T-helper 1 cell treated with Interleukin-12 subunit alpha and Interleukin-12 subunit beta and Interleukin-4 antibody, amounts not matched to agents 30 μg/mL and 1 μg/mL, for 36 hours (primary cell): ENCODE measurements at regions not wholly inside any gene's neighbourhood (a gene's known extent, or its start where the extent isn't known, plus 50 kb on each side); places are given as distances from the start of the nearest gene placed in this dataset.
"Not testable (repeated sequence)": the region's sequence is repeated elsewhere in the genome, so short reads cannot be mapped to it uniquely, and the experiment has no call there.

Experiments
- H3K27ac Mint-ChIP-seq: one replicate; pipeline ENCODE4 v1.8.0; 2021; ENCODE audit warnings: mild to moderate bottlenecking, mixed read lengths
- H3K27me3 Mint-ChIP-seq: one replicate; pipeline ENCODE4 v1.8.0; 2021; ENCODE audit warnings: low read depth, mixed read lengths
- H3K36me3 Mint-ChIP-seq: one replicate; pipeline ENCODE4 v1.8.0; 2021; ENCODE audit warnings: low read depth, mixed read lengths
- H3K4me1 Mint-ChIP-seq: one replicate; pipeline ENCODE4 v1.8.0; 2021; ENCODE audit warnings: low read depth, mixed read lengths
- H3K4me3 Mint-ChIP-seq: one replicate; pipeline ENCODE4 v1.8.0; 2021; ENCODE audit warnings: mild to moderate bottlenecking, moderate library complexity, mixed read lengths
- H3K9me3 Mint-ChIP-seq: one replicate; pipeline ENCODE4 v1.8.0; 2021; ENCODE audit warnings: mixed read lengths

DNA sequence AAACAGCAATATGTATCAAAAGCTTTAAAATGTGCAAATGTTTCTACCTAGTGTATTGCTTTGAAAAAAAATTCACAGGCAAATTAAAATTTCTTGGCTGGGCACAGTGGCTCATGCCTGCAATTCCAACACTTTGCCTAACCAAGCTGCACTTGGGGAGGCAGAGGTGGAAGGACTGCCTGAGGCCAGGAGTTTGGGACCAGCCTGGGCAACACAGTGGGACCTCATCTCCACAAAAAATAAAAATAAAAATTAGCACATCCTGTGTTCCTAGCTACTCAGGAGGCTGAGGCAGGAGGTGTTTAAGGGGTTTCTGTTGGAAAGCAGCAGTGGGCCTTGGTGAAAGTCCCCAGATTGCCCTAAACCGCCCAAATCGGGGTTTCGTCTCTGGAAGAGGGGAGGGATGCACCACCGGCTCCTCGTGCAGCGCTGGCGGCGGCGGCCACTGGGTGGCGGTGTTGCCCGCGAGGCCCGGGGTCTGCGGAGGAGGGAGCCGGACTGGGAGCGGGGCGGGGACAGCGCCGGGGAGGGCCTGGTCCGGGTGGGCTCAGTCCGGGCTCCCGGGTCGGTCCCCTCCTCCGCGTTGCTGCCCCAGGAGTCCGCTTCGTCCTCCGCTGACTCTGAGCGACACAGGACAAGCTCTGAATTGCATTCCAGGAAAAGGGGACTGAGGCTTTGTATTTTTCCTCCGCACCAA lies 265.6 kb downstream of the AACS start:
- no peaks in the 10 kb centered on the region for H3K4me1 Mint-ChIP-seq
- no peak overlapping the region for H3K27ac Mint-ChIP-seq
- no peaks in the 10 kb centered on the region for H3K9me3 Mint-ChIP-seq
- H3K36me3 Mint-ChIP-seq: no peaks in the 10 kb centered on the region
- H3K4me3 Mint-ChIP-seq: no peak overlapping the region
- H3K27me3 Mint-ChIP-seq: peaks cover 21% of the 10 kb centered on the region

DNA sequence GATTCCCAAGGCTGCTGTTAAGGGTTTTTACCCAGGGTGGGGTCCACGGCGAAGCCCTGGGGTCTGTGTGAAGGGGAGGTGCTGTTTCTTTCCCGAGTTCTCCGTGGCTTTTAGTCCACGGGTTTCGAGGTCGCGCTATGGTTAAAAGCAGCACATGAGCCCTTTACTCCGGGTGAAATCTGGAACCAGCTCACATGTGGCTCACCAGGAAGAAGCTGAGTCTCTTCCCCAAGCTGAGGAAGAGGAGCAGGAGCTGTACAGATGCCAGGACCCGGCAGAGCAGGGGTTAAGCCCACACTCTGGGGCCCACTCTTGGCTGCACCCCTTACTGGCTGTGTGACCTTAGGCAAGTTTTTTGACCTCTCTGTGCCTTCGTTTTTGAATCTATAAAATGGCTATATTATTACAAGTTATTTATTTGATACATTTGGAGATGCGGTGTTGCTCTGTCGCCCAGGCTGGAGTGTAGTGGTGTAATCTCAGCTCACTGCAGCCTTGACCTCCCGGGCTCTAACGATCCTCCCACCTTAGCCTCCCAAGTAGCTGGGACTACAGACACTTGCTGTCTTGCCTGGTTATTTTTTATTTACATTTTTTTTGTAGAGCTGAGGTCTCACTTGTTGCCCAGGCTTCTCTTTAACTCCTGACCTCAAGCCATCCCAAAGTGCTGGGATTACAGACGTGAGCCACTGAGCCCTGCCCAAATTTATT lies 266.3 kb downstream of the AACS start:
- Mint-ChIP-seq H3K4me3 (no peak overlapping the region), H3K9me3 (no peaks in the 10 kb centered on the region), H3K36me3 (no peaks in the 10 kb centered on the region), H3K4me1 (no peaks in the 10 kb centered on the region), H3K27ac (no peak overlapping the region), H3K27me3 (peaks cover 24% of the 10 kb centered on the region)

DNA sequence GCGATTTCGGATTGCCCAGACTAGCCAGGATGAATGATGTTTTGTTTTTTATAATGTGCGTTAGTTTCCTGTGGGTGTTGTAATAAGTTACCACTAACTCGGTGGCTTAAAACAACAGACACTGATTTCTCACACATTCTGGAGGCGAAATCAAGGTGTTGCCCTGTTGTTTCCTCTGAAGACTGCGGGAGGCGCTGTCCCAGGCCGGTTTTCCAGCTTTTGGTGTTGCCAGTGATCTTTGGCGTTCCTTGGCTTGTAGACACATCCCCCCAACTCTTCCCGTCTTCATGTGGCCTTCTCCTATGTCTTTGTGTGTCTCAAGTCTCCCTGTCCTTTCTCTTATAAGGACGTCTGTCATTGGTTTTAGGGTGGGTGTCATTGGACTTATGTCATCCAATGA lies 267.7 kb downstream of the AACS start:
- no peak overlapping the region for H3K4me3 Mint-ChIP-seq
- peaks cover 24% of the 10 kb centered on the region for H3K27me3 Mint-ChIP-seq
- no peaks in the 10 kb centered on the region for H3K4me1 Mint-ChIP-seq
- no peaks in the 10 kb centered on the region for H3K9me3 Mint-ChIP-seq
- H3K36me3 Mint-ChIP-seq: no peaks in the 10 kb centered on the region
- H3K27ac Mint-ChIP-seq: no peak overlapping the region

DNA sequence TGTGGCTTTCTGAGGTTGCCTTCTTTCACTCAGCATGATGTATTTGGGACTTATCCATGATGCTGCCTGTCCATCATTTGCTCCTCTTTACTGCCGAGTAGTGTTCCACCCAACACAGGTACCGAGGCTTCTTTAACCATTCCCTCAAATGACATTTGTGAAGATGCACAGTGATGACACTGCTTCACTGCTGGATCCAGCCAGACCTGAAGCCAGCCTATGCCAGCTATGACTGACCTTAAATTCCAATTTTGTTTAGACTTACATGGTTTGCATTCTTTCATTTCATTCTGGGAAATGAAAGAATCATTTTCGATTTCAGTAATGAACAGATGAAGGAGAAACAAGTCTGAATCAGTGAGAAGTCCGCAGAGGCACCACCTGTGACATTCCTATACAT lies 271.0 kb downstream of the AACS start:
- Mint-ChIP-seq H3K4me3 (no peak overlapping the region), H3K36me3 (no peaks in the 10 kb centered on the region), H3K27ac (no peak overlapping the region), H3K9me3 (no peaks in the 10 kb centered on the region), H3K27me3 (peaks cover 24% of the 10 kb centered on the region), H3K4me1 (no peaks in the 10 kb centered on the region)

DNA sequence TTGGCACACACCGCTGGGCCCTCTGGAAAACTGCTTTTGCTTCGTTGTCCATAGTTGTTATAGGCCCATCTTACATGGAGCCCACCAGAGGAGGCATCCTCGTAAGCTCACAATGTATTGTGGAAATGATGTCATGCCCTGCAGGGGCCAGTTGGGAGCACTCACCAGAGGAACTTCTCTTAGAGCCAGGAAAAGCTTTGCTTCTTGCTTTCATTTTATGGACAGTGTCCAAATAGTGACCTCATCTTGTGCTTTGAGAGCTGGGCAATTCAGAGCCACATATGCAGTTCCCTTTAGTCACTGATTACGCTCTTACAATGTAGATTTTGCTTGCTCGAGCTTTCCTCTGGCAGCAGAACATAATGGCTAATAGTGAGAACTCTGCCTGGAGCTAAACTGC lies 275.6 kb downstream of the AACS start:
- Mint-ChIP-seq H3K9me3 (no peaks in the 10 kb centered on the region), H3K4me1 (no peaks in the 10 kb centered on the region), H3K36me3 (no peaks in the 10 kb centered on the region), H3K4me3 (no peak overlapping the region), H3K27me3 (peaks cover 15% of the 10 kb centered on the region), H3K27ac (no peak overlapping the region)

DNA sequence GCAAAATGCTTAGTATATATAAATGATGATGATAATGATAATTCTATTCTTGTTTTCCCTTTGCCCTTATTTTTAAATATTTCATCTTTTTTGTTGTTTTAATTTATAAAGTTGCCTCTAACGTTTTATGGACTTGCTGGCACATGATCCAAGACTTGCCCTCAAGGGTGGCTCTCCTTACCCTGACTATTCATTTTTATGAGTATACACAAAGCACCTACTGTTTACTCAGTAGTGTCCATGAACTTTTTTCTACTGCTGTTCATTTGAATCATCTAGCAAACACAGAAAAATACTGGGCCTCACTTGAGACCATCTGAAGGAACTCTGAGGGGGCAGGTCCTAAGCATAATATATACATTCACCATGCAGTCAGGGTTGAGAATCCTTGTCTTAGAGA lies 276.2 kb downstream of the AACS start:
- Mint-ChIP-seq H3K27ac (no peak overlapping the region), H3K4me1 (no peaks in the 10 kb centered on the region), H3K27me3 (peaks cover 12% of the 10 kb centered on the region), H3K36me3 (no peaks in the 10 kb centered on the region), H3K4me3 (no peak overlapping the region), H3K9me3 (no peaks in the 10 kb centered on the region)

DNA sequence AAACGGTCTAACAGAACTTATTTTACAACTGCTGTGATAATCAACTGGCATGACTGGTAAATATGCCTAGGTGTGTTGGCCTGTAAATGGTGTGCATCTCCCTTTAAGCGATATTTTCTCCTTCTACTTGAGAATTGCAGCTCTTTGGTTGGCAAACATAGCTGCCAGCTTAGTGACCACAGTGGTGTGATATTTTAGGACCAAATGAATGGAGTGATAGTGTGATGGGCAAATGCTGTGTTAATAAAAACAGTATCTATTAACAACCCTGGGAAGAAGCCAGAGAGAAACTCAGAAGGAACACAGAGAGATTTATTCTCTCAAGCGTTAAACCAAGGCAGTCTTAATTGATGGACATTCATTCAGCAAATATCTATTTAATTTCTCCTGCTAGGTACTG lies 278.4 kb downstream of the AACS start:
- Mint-ChIP-seq H3K27ac (no peak overlapping the region), H3K4me1 (peaks cover 1% of the 10 kb centered on the region), H3K27me3 (peaks cover 12% of the 10 kb centered on the region), H3K4me3 (no peak overlapping the region), H3K9me3 (no peaks in the 10 kb centered on the region), H3K36me3 (no peaks in the 10 kb centered on the region)

DNA sequence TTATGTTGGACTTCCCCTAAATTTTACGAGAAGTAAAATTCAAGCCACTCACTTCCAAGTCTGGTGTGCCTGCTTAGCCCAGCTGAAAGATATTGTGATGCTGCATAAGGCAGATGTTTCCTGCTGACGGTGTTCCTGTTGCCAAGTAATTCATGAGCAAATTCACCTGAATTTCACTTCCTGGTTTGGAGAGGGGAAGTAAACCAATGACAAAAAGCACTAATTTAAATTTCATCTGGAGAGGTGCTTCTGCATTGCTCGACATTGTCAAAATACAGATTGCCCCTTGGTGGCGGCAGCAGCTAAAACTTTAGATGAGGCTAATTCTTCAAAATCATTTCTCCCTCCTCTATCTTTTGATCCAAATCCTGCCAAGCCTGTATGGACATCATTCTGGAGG lies 281.1 kb downstream of the AACS start:
- no peaks in the 10 kb centered on the region for H3K36me3 Mint-ChIP-seq
- H3K4me1 Mint-ChIP-seq: peaks cover 1% of the 10 kb centered on the region
- H3K9me3 Mint-ChIP-seq: no peaks in the 10 kb centered on the region
- H3K27me3 Mint-ChIP-seq: peaks cover 12% of the 10 kb centered on the region
- no peak overlapping the region for H3K4me3 Mint-ChIP-seq
- no peak overlapping the region for H3K27ac Mint-ChIP-seq

DNA sequence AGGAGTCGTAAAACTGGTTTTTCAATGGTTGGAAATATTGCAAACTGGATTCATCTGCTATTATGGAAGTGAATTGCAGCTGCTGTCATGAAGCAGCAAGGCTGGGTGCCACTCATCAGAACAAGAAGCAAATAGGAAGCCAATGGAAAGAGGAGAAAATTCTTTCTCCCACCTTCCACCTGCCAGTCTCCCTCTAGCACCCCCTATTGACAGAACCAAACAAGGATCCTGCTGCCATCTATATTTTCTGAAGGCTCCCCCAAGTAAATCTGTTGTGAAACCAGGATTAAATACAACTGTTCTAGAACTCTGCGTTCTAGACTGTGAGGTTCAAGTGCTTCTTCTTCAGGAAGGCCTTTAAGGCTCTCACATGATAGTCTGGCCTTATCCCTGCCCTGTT lies 286.6 kb downstream of the AACS start:
- Mint-ChIP-seq H3K36me3 (no peaks in the 10 kb centered on the region), H3K27me3 (no peaks in the 10 kb centered on the region), H3K4me1 (no peaks in the 10 kb centered on the region), H3K4me3 (no peak overlapping the region), H3K9me3 (no peaks in the 10 kb centered on the region), H3K27ac (no peak overlapping the region)

DNA sequence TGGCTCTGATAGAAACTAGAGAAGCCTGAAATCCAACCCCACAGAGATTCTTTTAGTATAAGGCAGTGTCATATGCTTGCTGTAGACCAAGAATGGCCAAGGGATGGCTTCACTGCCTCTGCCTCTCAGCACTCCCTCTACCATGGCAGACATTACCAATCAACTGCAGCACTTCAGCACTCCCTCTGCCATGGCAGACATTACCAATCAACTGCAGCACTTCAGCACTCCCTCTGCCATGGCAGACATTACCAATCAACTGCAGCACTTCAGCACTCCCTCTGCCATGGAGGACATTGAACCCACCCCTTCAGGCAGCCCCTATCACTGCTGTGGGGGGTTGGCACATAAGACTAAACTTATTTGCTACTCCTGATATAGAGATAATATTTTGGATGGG lies 287.8 kb downstream of the AACS start:
- not testable (repeated sequence) for H3K4me3 Mint-ChIP-seq, H3K36me3 Mint-ChIP-seq, H3K9me3 Mint-ChIP-seq, H3K4me1 Mint-ChIP-seq, H3K27me3 Mint-ChIP-seq, H3K27ac Mint-ChIP-seq

DNA sequence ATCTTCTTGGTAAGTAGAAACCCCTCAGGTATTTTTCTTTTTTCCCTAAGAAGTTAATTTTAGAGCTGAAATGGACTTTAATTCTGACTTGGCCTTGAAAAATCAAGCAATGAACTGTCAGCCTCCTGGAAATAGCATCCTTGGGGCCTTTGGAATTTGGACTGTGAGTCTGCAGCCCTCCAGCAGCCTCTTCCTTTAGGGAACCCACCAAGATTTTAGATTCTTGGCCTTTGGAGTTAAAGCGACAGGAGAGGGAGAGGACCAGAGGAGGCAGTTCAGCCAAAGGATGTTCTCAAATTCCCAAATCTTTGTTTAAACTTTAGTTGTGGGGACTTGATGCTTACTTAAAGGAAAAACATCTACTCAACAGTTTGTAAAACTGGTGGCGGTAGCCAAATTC lies 288.6 kb downstream of the AACS start:
- H3K27ac Mint-ChIP-seq: no peak overlapping the region
- H3K36me3 Mint-ChIP-seq: no peaks in the 10 kb centered on the region
- no peak overlapping the region for H3K4me3 Mint-ChIP-seq
- no peaks in the 10 kb centered on the region for H3K27me3 Mint-ChIP-seq
- H3K4me1 Mint-ChIP-seq: no peaks in the 10 kb centered on the region
- H3K9me3 Mint-ChIP-seq: no peaks in the 10 kb centered on the region

DNA sequence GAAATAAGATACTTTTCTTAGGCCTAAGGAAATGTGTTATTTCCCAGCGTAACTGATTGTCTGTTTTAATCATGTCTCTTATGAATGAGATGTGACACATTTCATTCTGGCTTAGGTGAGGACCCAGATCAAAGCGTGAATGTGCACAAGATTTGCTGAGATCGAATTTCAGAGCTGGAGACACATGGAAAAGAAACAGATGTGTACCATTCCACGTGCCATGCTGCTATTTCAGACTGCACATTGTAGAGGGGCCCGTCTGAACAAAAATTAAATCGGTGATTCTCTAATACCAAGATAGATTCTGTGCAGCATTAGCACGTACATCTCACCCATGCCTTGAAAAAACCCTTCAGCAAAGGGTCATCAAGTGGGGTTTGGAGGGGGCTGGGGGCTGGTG lies 290.4 kb downstream of the AACS start:
- no peaks in the 10 kb centered on the region for H3K9me3 Mint-ChIP-seq
- no peak overlapping the region for H3K27ac Mint-ChIP-seq
- no peaks in the 10 kb centered on the region for H3K4me1 Mint-ChIP-seq
- H3K36me3 Mint-ChIP-seq: no peaks in the 10 kb centered on the region
- H3K4me3 Mint-ChIP-seq: no peak overlapping the region
- H3K27me3 Mint-ChIP-seq: no peaks in the 10 kb centered on the region

DNA sequence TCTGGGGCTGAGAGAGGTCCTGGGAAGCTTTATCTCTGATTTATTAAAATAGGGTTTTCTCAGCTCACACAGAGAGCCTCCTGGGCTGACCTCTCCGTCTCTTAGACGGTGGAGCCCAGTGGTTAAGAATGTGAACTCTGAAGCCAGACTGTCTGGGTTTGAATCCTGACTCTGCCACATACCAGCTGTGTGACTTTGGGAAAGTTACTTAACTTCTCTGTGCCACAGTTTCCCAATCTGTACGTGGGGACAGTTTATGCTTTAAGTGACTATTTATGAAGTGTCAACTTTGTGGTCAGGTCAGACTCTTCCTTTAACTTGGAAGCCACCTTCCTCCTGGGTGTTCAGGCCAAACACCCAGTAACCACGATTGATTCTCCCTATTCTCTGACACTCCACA lies 290.9 kb downstream of the AACS start:
- Mint-ChIP-seq H3K36me3 (no peaks in the 10 kb centered on the region), H3K27me3 (no peaks in the 10 kb centered on the region), H3K4me1 (no peaks in the 10 kb centered on the region), H3K9me3 (no peaks in the 10 kb centered on the region), H3K4me3 (no peak overlapping the region), H3K27ac (no peak overlapping the region)

DNA sequence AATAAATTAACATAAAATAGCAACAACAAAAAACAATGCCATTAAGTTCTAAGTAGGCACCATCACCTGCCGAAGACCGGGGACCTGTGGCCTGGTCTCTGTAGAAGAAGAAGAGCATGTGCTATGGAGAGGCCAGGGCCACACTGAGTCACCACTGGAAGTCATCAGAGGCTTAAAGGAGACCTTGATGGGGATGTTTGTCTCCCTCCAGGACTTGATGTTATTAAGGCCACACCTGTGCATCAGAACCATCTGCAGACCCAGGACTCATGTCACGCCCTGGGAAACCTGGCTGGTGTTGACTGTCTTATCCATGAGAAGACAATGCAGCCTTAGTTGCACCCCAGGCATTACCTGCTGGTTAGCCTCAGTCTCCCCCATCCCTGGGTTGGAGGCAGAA lies 292.3 kb downstream of the AACS start:
- no peaks in the 10 kb centered on the region for H3K9me3 Mint-ChIP-seq
- H3K27ac Mint-ChIP-seq: no peak overlapping the region
- H3K36me3 Mint-ChIP-seq: no peaks in the 10 kb centered on the region
- no peaks in the 10 kb centered on the region for H3K27me3 Mint-ChIP-seq
- H3K4me3 Mint-ChIP-seq: no peak overlapping the region
- no peaks in the 10 kb centered on the region for H3K4me1 Mint-ChIP-seq

DNA sequence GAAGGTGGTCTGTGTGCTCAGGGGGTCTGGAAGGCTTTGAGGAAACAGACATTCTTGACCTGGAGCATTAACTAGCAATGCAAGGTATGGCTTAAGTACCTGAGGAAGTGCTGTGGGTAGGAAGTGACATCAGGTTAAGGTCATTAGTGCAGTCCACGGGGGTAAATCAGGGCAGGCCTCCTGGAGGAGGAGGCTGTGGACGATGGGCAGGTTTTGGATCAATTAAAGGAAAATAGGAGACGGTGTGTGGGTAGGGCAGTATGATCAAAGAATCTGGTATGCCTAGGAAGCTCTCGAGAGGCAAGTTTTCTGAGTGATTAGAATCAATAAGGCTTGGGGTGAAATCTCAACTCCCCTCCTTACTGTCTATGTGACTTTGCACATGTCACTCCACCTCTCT lies 295.3 kb downstream of the AACS start:
- no peaks in the 10 kb centered on the region for H3K27me3 Mint-ChIP-seq
- H3K9me3 Mint-ChIP-seq: no peaks in the 10 kb centered on the region
- no peak overlapping the region for H3K27ac Mint-ChIP-seq
- H3K36me3 Mint-ChIP-seq: no peaks in the 10 kb centered on the region
- H3K4me3 Mint-ChIP-seq: no peak overlapping the region
- H3K4me1 Mint-ChIP-seq: no peaks in the 10 kb centered on the region
